ENCODE measurements at regions not wholly inside any gene's neighbourhood (a gene's known extent, or its start where the extent isn't known, plus 50 kb on each side); places are given as distances from the start of the nearest gene placed in this dataset.

DNA sequence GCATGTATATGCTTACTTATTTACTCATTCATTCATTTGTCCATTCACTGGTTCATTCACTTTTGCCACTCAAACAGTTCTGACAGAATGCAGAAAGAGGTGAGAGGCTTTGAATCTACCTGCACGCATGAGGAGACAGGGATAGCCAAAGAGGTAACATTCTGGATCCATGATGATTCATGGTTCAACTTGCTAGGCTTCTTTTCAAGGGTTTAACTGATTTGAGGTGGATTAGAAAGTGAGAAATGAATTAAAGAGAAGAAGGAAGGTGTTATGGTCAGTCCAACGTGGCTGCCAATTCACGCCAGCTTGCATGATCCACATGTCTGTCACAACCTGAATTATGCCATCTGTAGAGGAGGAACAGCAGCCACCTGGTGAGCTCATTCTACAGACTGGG lies 260.6 kb downstream of the ARRDC4 start:
- no peak overlapping the region for H3K27ac ChIP-seq (ENCODE audit: low read length)
- no peaks in the 10 kb centered on the region for H3K36me3 ChIP-seq (ENCODE audit: control insufficient read depth, insufficient read depth, low read length)
- DNase-seq (ENCODE audit: low read depth, low spot score) = no peak
- WGBS (ENCODE audit: insufficient coverage, insufficient read length) = no CpG with 5 or more reads among the region's 3 CpGs
- H3K4me1 ChIP-seq (ENCODE audit: control insufficient read depth, insufficient read depth, low read length) = no peaks in the 10 kb centered on the region
- no peaks in the 10 kb centered on the region for H3K9me3 ChIP-seq (ENCODE audit: control insufficient read depth, insufficient read depth, low read length)
- no peaks in the 10 kb centered on the region for H3K27me3 ChIP-seq (ENCODE audit: control insufficient read depth, insufficient read depth, low read length)
- H3K4me3 ChIP-seq (ENCODE audit: low read length) = no peak overlapping the region

- DNase-seq (ENCODE audit: low read depth, low spot score) = no peak
- WGBS (ENCODE audit: insufficient coverage, insufficient read length) = no CpG with 5 or more reads among the region's 4 CpGs
- Histone ChIP-seq H3K36me3 (ENCODE audit: control insufficient read depth, insufficient read depth, low read length) (no peaks in the 10 kb centered on the region), H3K27me3 (ENCODE audit: control insufficient read depth, insufficient read depth, low read length) (no peaks in the 10 kb centered on the region), H3K9me3 (ENCODE audit: control insufficient read depth, insufficient read depth, low read length) (no peaks in the 10 kb centered on the region), H3K4me3 (ENCODE audit: low read length) (no peak overlapping the region), H3K4me1 (ENCODE audit: control insufficient read depth, insufficient read depth, low read length) (no peaks in the 10 kb centered on the region), H3K27ac (ENCODE audit: low read length) (no peak overlapping the region)
Observed at GRCh38 chr15:98221577-98221976, 261.1 kb downstream of the ARRDC4 start.

DNA sequence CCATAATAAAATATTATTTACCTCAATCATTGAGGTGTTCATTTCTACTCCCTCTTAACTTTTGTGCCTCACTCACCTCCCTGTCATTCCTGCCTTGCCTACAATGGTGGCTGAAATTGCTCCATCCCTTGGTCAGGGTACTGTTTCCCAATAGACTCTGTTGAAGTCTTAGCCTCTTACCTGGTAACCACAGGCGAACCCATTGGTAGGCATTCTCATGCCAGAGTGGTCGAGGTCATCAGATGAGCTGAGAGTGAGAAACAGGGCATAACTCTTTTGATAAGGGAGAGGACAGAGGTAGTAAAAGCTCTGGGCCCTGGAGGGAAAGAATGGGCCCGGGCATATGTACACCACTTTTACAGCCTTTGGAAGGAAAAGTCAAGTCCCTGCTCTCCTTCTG lies 265.6 kb downstream of the ARRDC4 start:
- H3K9me3 ChIP-seq (ENCODE audit: control insufficient read depth, insufficient read depth, low read length) = no peaks in the 10 kb centered on the region
- no peaks in the 10 kb centered on the region for H3K27me3 ChIP-seq (ENCODE audit: control insufficient read depth, insufficient read depth, low read length)
- H3K4me3 ChIP-seq (ENCODE audit: low read length) = no peak overlapping the region
- no CpG with 5 or more reads among the region's 3 CpGs for WGBS (ENCODE audit: insufficient coverage, insufficient read length)
- H3K36me3 ChIP-seq (ENCODE audit: control insufficient read depth, insufficient read depth, low read length) = no peaks in the 10 kb centered on the region
- DNase-seq (ENCODE audit: low read depth, low spot score) = no peak
- no peak overlapping the region for H3K27ac ChIP-seq (ENCODE audit: low read length)
- no peaks in the 10 kb centered on the region; the same call in 1 of the 2 replicates for H3K4me1 ChIP-seq (ENCODE audit: control insufficient read depth, insufficient read depth, low read length)

GRCh38 chr15:98226578-98226977 lies 266.1 kb downstream of the ARRDC4 start:
- Histone ChIP-seq H3K27ac (ENCODE audit: low read length) (no peak overlapping the region), H3K4me3 (ENCODE audit: low read length) (no peak overlapping the region), H3K4me1 (ENCODE audit: control insufficient read depth, insufficient read depth, low read length) (no peaks in the 10 kb centered on the region; the same call in 1 of the 2 replicates), H3K9me3 (ENCODE audit: control insufficient read depth, insufficient read depth, low read length) (no peaks in the 10 kb centered on the region), H3K27me3 (ENCODE audit: control insufficient read depth, insufficient read depth, low read length) (no peaks in the 10 kb centered on the region), H3K36me3 (ENCODE audit: control insufficient read depth, insufficient read depth, low read length) (no peaks in the 10 kb centered on the region)
- WGBS (ENCODE audit: insufficient coverage, insufficient read length) = no CpG with 5 or more reads among the region's 2 CpGs
- DNase-seq (ENCODE audit: low read depth, low spot score) = no peak

GRCh38 chr15:98228846-98229245 lies 268.3 kb downstream of the ARRDC4 start:
- Histone ChIP-seq H3K4me3 (ENCODE audit: low read length) (no peak overlapping the region), H3K27ac (ENCODE audit: low read length) (no peak overlapping the region), H3K9me3 (ENCODE audit: control insufficient read depth, insufficient read depth, low read length) (no peaks in the 10 kb centered on the region), H3K27me3 (ENCODE audit: control insufficient read depth, insufficient read depth, low read length) (no peaks in the 10 kb centered on the region), H3K36me3 (ENCODE audit: control insufficient read depth, insufficient read depth, low read length) (no peaks in the 10 kb centered on the region), H3K4me1 (ENCODE audit: control insufficient read depth, insufficient read depth, low read length) (no peaks in the 10 kb centered on the region; the same call in 1 of the 2 replicates)
- WGBS (ENCODE audit: insufficient coverage, insufficient read length) = no CpG with 5 or more reads among the region's 4 CpGs
- DNase-seq (ENCODE audit: low read depth, low spot score) = no peak

GRCh38 chr15:98230975-98231374 lies 270.5 kb downstream of the ARRDC4 start:
- no peaks in the 10 kb centered on the region; the same call in 1 of the 2 replicates for H3K4me1 ChIP-seq (ENCODE audit: control insufficient read depth, insufficient read depth, low read length)
- DNase-seq (ENCODE audit: low read depth, low spot score) = no peak
- H3K9me3 ChIP-seq (ENCODE audit: control insufficient read depth, insufficient read depth, low read length) = no peaks in the 10 kb centered on the region
- H3K27me3 ChIP-seq (ENCODE audit: control insufficient read depth, insufficient read depth, low read length) = no peaks in the 10 kb centered on the region
- no peak overlapping the region for H3K4me3 ChIP-seq (ENCODE audit: low read length)
- WGBS (ENCODE audit: insufficient coverage, insufficient read length) = no CpG with 5 or more reads among the region's 5 CpGs
- no peaks in the 10 kb centered on the region for H3K36me3 ChIP-seq (ENCODE audit: control insufficient read depth, insufficient read depth, low read length)
- no peak overlapping the region for H3K27ac ChIP-seq (ENCODE audit: low read length)

DNA sequence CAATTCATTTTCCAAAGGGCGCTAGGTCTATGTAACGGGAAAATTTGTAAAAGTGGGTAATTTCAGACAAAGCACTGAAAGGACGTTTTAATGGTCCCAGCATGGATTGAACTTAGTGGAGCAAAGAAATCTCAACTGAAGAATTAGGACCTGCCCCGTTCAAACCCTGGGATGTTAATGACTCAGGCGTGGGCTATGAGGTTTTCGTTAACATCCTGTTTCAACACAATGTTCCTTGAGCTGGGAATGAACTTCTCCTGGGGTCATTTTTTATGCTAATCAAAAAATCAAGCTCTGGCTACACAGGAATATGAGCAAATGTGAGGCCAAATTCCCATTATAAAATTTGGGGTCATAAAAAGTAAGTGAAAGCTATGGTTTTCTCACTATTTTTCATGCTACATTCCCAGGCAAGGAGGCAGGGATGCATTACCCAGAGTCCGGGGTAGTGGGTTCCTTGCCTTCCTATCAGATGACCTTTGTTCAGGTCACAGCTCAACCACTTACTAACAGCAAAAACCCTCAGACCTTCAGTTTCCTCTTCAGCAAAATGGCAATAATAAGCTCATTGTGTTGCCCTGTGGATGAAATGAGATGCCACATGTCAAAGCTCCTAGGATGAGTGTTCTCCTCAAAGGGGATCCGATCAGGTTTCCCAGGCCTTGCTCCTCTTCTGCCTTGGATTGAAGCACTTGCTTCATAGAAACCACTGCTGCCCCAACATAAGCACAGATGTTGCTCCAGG lies 271.4 kb downstream of the ARRDC4 start:
- Histone ChIP-seq H3K36me3 (ENCODE audit: control insufficient read depth, insufficient read depth, low read length) (no peaks in the 10 kb centered on the region), H3K4me3 (ENCODE audit: low read length) (no peak overlapping the region), H3K27ac (ENCODE audit: low read length) (no peak overlapping the region), H3K9me3 (ENCODE audit: control insufficient read depth, insufficient read depth, low read length) (no peaks in the 10 kb centered on the region), H3K27me3 (ENCODE audit: control insufficient read depth, insufficient read depth, low read length) (no peaks in the 10 kb centered on the region), H3K4me1 (ENCODE audit: control insufficient read depth, insufficient read depth, low read length) (no peaks in the 10 kb centered on the region; the same call in 1 of the 2 replicates)
- DNase-seq (ENCODE audit: low read depth, low spot score) = no peak
- no CpG with 5 or more reads among the region's 8 CpGs for WGBS (ENCODE audit: insufficient coverage, insufficient read length)

DNA sequence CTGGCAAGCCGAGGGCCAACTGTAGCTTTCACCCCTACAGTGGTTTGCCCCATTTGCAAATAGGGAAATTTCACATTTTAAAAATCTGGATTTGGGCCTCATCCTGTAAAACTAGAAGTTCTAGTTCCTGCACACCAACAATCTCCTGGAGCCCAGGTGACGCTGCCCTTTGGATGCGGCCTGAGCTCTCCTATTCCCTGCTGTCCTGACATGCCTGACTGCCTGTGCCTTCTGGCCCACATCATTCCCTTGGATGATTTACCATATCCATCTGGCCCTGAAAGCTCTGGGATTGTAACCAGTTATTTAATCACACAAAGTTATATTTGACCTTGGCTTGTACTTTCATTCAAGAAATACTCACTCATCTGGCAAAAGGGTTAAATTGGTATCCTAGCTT lies 272.3 kb downstream of the ARRDC4 start:
- no CpG with 5 or more reads among the region's 3 CpGs for WGBS (ENCODE audit: insufficient coverage, insufficient read length)
- H3K4me1 ChIP-seq (ENCODE audit: control insufficient read depth, insufficient read depth, low read length) = no peaks in the 10 kb centered on the region; the same call in 1 of the 2 replicates
- H3K27me3 ChIP-seq (ENCODE audit: control insufficient read depth, insufficient read depth, low read length) = no peaks in the 10 kb centered on the region
- no peak overlapping the region for H3K27ac ChIP-seq (ENCODE audit: low read length)
- no peaks in the 10 kb centered on the region for H3K9me3 ChIP-seq (ENCODE audit: control insufficient read depth, insufficient read depth, low read length)
- no peaks in the 10 kb centered on the region for H3K36me3 ChIP-seq (ENCODE audit: control insufficient read depth, insufficient read depth, low read length)
- no peak overlapping the region for H3K4me3 ChIP-seq (ENCODE audit: low read length)
- no peak for DNase-seq (ENCODE audit: low read depth, low spot score)

- Histone ChIP-seq H3K4me3 (ENCODE audit: low read length) (no peak overlapping the region), H3K27ac (ENCODE audit: low read length) (no peak overlapping the region), H3K4me1 (ENCODE audit: control insufficient read depth, insufficient read depth, low read length) (no peaks in the 10 kb centered on the region; the same call in 1 of the 2 replicates), H3K36me3 (ENCODE audit: control insufficient read depth, insufficient read depth, low read length) (no peaks in the 10 kb centered on the region), H3K27me3 (ENCODE audit: control insufficient read depth, insufficient read depth, low read length) (no peaks in the 10 kb centered on the region), H3K9me3 (ENCODE audit: control insufficient read depth, insufficient read depth, low read length) (no peaks in the 10 kb centered on the region)
- WGBS (ENCODE audit: insufficient coverage, insufficient read length) = no CpG with 5 or more reads among the region's 2 CpGs
- no peak for DNase-seq (ENCODE audit: low read depth, low spot score)
Observed at GRCh38 chr15:98233873-98234272, 273.4 kb downstream of the ARRDC4 start.

DNA sequence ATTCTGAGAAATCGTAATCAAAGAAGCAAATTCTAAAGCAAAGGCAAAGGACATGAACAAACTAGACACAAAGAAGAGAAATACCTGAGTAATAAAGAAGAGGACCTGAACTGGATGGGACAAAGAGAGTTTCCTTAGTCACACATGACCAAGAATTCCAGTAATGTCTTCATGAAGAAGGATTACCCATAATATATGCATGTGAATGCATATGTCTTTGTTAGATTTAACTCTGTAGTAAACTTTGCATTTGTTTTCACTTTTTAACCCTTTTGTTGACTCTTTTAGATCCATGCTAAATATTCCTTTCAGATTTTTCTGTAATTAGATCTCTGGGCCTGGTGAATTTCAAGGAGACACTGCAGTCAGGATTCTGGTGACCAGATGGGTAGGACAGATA lies 279.8 kb downstream of the ARRDC4 start:
- DNase-seq (ENCODE audit: low read depth, low spot score) = no peak
- H3K4me1 ChIP-seq (ENCODE audit: control insufficient read depth, insufficient read depth, low read length) = no peaks in the 10 kb centered on the region
- no peak overlapping the region for H3K4me3 ChIP-seq (ENCODE audit: low read length)
- no peaks in the 10 kb centered on the region for H3K9me3 ChIP-seq (ENCODE audit: control insufficient read depth, insufficient read depth, low read length)
- H3K36me3 ChIP-seq (ENCODE audit: control insufficient read depth, insufficient read depth, low read length) = no peaks in the 10 kb centered on the region
- no CpG with 5 or more reads among the region's 1 CpG for WGBS (ENCODE audit: insufficient coverage, insufficient read length)
- H3K27me3 ChIP-seq (ENCODE audit: control insufficient read depth, insufficient read depth, low read length) = no peaks in the 10 kb centered on the region
- H3K27ac ChIP-seq (ENCODE audit: low read length) = no peak overlapping the region

GRCh38 chr15:98241032-98241554 lies 280.6 kb downstream of the ARRDC4 start:
- Histone ChIP-seq H3K27me3 (ENCODE audit: control insufficient read depth, insufficient read depth, low read length) (no peaks in the 10 kb centered on the region), H3K36me3 (ENCODE audit: control insufficient read depth, insufficient read depth, low read length) (no peaks in the 10 kb centered on the region), H3K9me3 (ENCODE audit: control insufficient read depth, insufficient read depth, low read length) (no peaks in the 10 kb centered on the region), H3K27ac (ENCODE audit: low read length) (no peak overlapping the region), H3K4me3 (ENCODE audit: low read length) (no peak overlapping the region), H3K4me1 (ENCODE audit: control insufficient read depth, insufficient read depth, low read length) (no peaks in the 10 kb centered on the region)
- DNase-seq (ENCODE audit: low read depth, low spot score) = no peak
- WGBS (ENCODE audit: insufficient coverage, insufficient read length) = no CpG with 5 or more reads among the region's 3 CpGs
